GDM1 (cell line): ENCODE measurements at regions not wholly inside any gene's neighbourhood (a gene's known extent, or its start where the extent isn't known, plus 50 kb on each side); places are given as distances from the start of the nearest gene placed in this dataset.
"Not testable (repeated sequence)": the region's sequence is repeated elsewhere in the genome, so short reads cannot be mapped to it uniquely, and the experiment has no call there.

Source experiments
- DNase-seq: peaks from one replicate; lab custom pipeline; 2025; lab: John Stamatoyannopoulos, UW

DNA sequence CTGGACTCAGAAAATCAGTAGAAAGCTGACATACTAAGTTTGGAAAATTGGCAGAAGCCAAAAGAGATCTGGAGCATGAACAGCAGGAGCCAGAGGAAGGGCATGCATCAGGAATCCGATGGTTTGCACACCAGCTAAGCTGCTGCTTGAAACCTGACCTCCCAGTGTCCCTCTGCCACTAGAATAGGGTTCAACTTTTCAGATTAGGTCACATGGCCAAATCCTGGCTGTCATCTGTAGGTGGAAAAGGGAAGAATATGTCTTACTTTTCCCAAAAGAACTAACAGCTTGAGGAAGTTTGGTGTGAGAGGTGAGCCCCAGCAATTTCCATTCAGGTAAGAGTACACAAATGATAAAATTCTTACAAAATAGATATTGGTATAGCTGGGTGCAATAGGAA, 732.6 kb downstream of the RERGL start:
- no peak for DNase-seq

DNA sequence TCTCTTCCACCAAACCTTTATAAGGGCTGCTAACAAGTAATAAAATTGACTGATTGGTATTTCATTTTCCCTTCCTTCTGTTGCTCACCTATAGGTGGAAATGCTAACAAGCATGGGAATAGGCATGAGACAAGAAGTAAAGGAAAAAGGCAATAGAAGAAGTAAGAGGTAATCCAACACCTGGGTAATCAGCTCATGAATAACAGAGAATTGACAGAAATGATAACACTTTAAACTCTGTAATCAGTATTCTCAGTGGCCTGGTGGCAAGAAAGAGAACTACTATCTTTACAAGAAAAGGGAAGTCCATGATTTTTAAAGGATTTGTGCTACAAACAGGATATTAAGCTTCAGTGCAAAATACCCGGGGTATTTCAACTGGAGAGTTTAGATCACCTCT, 737.8 kb downstream of the RERGL start:
- no peak for DNase-seq

DNA sequence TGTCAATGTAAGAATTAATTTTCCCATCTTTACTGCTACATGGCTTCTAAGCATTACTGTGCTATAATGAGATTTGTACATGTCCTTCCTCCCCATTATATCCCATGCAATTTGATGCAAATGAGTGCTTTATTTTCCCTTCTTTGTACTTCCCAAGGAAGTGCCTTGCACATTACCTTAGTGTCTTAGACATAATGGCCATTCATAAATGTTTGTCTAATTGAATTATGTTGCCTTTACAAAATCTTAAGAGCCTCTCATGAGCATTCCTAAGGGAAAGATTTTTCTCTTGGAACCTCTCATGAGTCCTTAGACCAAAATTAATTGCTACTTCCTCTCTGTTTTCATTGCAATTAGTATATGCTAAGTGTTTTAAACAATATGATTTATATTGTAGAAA, 741.7 kb downstream of the RERGL start:
- no peak for DNase-seq

DNA sequence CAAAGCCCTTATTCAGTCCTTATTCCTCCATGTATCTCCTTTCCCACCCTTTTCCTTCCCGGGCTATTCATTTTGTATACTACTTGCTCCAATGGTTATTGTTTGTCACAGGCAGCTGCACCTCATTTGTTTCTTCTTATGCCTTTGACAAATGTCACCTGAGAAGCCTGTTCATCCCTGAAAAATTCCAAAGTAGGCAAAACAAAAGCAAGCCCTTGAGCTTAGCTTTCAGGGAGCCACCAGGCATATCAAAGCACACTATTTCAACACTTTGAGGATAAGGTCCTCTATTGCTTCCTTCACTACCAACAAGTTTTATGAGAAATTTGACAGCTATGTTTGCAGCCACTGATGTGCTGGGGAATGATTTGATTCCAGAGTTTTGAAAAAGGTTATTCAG, 738.7 kb upstream of the LMO3 start:
- no peak for DNase-seq

DNA sequence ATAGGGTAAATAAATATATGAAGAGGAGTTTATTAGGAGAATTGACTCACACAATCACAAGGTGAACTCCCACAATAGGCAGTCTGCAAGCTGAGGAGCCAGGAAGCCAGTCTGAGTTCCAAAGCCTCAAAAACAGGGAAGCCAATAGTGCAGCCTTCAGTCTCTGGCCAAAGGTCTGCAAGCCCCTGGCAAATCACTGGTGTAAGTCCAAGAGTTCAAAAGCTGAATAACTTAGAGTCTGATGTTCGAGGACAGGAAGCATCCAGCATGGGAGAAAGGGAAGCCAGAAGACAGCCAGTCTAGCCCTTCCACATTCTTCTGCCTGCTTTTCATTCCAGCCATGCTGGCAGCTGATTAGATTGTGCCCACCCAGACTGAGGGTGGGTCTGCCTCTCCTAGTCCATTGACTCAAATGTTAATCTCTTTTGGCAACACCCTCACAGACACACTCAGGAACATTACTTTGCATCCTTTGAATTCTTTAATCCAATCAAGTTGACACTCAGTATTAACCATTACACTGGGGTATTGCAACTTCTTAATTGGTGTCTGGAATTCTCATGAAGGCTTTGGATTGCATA, 736.5 kb upstream of the LMO3 start:
- no peak for DNase-seq

DNA sequence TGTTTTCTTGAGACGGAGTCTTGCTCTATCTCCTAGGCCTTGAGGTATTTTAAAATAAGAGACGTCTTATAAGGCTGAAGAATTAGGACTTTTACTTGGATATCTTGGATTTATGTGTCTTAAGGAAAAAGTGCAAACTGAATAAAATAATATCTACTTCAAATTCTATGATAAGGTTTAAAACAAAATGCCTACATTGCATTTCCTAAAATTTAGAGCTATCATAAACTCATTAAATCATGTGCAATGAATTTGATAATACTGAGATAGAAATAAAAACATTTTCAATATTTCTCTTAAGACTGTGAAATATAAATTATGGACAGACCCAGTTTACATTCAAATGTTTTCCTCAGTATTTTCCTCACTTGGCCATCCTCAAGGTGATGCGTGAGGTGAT, 729.5 kb upstream of the LMO3 start:
- DNase-seq: no peak

DNA sequence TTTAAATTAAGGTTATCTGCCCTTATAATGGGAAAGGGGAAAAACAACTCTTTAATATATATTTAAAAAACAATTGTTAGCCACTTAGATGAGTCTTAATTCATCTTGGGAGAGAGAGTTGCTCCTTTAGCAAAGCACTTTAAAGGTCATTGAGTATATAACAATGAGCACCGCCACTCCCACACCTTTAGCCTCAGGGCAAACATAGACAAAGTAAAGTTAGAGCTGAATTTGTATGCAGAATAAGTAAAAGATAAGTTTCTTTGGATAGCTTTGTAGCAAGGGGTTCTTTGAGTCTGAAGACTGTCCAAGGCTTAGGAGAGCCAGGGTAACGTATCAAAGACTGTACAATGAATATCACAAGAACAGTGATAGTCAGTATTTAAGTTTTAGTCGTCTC, 728.8 kb upstream of the LMO3 start:
- no peak for DNase-seq

DNA sequence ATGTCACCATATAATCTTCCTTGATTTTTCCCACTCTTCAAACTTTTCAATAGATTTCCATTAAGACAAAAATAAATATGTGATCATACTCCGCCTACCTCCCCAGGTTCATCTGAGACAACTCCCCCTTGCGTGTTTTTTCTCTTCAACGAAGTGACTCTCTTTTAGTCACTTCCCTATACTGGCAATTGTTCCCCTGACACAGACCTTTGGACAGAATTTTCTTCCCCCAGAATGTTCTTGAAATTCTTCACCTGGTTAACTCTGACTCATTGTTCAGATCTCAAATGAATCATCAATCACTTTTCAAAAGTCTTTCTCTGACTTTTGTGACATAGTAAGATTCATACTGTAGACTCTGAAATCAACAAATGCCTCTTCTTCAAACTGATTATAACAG, 727.3 kb upstream of the LMO3 start:
- no peak for DNase-seq

DNA sequence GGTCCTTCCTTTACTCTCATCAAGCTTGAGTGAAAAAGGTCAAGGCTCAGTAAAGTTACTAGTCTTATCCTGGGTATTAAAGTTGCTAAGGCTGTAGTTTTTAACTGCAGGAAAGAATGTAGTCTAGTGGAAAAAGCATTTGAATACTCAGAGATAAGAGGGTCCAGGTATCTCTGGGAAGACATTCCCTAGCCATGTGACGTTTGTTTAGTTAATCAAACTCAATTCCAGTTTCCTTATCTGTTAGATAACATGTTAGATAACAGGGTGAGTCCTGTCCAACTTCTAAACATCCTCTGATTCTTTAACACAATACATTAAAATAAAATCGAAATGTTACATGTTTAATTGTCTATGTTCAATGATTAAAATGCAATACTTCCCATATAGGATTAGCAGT, 720.7 kb upstream of the LMO3 start:
- DNase-seq: no peak

DNA sequence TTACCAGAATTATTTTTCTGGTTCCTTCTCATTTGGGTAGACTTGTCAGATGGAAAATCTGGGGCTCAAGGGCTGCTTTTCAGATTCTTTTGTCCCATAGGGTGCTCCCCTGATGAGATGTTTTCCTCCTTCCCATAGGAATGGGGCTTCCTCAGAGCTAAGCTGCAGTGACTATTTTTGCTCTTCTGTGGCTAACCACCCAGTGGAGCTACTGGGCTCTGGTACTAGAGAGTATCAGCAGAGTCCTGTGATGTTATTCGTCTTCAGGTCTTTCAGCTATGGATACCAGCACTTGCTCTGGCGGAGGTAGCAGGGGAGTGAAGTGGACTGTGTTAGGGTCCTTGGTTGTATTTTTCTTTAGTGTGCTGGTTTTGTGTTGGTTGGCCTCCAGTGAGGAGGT, 716.1 kb upstream of the LMO3 start:
- no peak for DNase-seq

DNA sequence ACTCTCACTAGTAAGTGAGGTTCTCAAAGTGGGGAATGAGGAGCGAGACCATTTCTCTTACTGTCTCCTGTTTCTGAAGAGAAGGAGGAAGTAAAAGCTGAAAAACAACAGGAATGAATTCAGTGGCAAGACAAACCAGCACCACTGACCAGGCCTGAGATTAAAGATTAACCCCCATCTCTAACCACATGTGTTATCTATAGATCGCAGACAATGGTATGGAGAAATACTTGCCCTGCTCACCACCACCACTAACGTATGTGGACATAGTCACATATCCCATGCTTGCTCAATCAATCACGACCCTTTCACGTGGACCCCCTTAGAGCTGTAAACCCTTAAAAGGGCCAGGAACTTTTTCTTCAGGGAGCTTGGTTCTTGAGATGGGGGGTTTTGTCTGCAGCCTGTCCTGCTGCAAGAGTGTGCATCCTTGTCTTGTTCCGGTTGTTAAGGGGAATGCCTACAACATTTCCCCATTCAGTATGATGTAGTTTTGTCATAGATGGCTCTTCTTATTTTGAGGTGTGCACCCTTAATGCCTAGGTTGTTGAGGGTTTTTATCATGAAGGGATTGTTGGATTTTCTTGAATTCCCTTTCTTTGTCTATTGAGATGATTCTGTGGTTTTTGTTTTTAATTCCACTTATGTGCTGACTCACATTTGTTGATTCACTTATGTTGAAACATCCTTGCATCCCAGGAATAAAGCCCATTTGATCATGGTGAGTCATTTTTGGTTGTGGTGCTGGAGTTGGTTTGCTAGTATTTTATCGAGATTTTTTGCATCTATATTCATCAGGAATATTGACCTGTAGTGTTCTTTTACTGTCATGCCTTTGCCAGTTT, 698.8 kb upstream of the LMO3 start:
- no peak for DNase-seq

DNA sequence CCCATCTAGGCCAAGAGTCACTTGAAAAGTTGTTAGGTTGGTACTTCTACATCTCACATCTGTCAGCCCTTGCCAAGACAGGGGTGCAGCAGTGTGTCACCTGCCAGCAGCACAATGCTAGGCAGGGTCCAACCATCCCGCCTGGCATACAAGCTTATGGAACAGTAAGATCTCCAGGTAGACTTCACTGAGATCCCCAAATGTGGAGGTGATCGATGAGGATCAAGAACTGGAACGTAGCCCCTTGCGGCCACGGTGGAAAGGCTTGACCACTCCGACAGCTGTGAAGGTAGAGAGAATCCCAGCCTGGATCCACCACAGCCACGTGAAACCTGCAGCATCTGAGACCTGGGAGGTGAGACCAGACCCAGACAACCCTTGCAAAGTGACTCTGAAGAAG, 696.0 kb upstream of the LMO3 start:
- DNase-seq: no peak

DNA sequence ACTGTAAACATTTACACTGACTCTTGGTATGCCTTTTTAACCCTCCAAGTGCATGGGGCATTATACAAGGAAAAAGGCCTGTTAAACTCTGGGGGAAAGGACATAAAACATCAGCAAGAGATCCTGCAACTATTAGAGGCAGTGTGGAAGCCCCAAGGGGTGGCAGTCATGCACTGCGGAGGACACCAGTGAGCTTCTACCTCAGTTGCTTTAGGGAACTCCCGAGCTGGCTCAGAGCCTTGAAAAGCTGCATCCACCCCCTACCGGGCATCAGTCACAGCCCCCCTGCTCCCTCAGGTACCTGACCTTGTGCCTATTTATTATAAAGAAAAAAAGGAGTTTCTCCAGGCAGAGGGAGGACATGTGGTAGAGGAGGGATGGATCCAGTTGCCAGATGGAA, 695.6 kb upstream of the LMO3 start:
- no peak for DNase-seq

DNA sequence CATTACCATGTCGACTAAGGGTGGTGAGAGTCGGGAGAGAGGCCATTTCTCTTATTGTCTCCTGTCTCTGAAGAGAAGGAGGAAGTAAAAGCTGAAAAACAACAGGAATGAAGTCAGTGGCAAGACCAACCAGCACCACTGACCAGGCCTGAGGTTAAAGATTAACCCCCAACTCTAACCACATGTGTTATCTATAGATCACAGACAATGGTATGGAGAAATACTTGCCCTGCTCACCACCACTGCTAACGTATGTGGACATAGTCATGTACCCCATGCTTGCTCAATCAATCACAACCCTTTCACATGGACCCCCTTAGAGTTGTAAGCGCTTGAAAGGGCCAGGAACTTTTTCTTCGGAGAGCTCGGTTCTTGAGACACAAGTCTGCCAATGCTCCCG, 690.9 kb upstream of the LMO3 start:
- DNase-seq: no peak

DNA sequence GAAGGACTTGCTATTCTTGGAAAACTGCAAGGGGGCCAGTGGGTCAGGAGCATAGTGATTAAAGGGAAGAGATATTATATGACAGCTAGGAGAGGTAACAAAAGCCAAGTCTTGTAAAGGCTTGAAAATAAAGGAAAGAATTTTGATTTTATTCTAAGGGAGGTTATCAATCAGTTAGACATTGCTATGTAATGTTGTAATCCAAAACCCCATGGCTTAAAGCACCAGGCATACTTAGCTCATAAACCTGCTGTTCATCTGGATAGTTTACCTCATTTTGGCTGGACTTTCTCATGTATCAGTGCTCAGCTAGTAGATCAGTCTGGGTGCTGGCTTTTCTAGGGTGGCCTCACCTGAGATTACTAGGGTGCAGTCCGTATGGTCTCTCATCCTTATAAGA, 680.9 kb upstream of the LMO3 start:
- DNase-seq: no peak

DNA sequence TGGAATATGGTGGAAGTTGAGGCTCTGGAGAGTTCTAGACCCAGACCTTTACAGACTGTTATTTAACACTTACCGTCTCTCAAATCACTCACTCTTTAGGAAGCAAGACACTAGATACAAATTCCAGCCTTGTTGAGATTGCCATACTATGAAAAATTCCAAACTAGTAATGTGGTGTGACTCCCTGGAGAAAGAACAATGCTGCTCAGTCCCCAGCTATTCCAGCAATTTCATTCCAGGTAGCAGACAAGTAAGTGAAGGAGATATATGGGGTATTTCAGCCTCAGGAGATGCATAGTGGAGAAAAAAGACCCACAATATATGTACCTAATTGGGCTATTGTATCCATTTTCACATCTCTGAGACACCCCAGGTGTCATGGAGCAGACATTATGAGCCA, 678.9 kb upstream of the LMO3 start:
- no peak for DNase-seq

DNA sequence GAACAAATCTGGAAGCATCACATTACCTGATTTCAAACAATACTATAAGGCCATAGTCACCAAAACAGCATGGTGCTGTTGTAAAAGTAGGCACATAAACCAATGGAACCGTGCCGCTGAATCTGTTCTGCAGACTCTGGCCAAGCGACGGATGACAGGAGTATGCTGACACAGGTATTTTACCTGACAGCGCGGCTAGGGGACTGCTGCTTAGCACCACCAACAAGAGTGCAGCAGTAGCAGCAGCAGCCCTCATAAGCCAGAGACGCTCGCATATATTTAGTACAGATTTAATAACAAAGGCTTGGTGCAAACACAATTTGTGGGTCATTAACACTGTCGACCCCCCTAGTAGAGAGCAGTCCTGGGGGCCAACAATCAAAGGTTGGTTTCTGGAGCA, 677.6 kb upstream of the LMO3 start:
- no peak for DNase-seq

DNA sequence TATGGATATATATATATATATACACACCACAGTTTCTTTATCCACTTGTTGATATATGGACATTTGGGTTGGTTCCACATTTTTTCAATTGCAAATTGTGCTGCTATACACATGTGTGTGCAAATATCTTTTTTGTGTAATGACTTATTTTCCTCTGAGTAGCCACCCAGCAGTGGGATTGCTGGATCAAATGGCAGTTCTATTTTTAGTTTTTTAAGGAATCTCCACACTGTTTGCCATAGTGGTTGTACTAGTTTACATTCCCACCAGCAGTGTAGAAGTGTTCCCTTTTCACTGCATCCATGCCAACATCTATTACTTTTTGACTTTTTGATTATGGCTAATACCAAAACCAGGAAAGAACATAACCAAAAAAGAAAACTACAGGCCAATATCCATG, 676.2 kb upstream of the LMO3 start:
- not testable (repeated sequence) for DNase-seq

DNA sequence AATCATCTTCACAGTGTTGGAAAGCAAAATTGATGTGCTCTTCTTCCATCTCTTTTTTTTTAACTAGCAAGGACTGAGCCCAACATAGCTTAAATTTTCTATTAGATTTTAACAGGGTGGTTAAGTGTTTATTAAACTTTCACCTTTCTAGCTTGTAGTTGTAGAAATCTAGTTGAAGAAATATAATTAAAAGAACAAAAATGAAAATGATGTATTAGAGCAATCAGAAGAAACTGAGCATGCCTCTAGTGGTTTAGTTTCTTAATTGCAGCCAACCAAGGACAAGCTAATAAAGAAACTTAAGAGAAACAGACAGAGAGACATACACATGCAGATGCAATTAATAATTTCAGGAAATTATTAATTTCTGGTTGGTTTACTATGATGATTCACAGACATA, 673.0 kb upstream of the LMO3 start:
- no peak for DNase-seq

DNA sequence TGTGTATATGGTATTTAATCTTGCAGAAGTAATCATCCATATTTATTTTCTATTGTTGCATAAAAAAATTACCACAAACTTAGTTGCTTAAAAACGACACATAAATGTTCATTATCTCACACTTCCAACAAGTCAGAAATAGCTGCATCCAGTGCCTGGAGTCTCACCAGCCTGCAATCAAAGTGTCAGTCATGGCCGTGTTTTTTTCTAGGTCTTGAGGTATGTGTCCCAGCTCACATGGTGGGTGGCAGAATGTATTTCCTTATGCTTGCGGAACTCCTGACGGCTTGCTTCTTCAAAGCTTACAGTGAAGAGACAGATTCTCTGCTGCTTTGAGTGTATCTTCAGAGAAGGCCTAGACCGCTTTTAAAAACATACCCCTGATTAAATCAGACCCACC, 670.2 kb upstream of the LMO3 start:
- DNase-seq: no peak

DNA sequence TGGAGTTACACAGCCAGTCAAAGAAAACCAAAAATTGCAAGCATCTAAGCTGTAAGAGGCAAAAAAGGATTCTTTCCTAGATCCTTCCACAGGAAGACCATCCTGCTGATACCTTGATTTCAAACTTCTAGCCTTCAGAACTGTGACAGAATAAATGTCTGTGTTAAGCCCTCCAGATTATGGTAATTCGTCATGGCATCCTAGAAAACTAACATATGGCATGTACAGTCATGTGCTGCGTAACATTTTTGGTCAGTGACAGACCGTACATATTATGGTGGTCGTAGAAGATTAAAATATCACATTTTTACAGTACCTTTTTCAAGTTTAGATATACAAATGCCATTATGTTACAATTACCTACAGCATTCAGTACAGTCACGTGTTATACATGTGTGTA, 660.9 kb upstream of the LMO3 start:
- no peak for DNase-seq

DNA sequence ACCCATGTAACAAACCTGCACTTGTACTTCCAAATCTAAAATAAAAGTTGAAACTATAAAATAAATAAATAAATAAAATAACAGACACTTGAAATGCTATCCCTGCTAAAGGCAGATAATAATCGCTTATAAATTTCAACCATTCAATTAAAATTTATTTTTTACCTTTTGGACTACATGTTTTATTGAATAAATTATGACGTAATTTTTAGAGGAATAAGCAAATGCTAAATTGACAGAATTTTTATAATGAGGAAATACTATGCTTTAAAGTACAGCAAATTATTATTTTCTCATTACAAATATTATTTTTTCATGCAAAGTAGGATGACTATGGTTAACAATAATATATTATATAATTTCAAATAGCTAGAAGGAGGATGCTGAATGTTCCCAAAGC, 658.6 kb upstream of the LMO3 start:
- no peak for DNase-seq

DNA sequence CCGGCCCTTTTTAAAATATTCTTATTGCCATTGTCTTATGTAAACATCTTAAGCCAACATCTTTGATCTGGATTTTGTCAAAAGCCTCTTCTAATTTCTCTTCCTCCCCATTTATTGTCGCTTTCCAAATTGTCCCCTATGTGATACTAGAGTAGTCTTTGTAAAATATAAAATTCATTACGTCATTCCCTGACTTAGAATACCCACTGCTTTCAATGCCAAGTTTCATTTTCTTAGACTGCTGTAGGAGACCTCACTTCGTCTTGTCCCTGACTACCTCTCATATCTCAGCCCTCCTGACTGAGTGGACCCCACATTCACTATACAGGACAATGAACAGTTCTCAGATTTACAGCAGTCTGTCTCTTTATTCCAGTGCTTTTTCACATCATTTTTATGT, 633.9 kb upstream of the LMO3 start:
- DNase-seq: no peak

DNA sequence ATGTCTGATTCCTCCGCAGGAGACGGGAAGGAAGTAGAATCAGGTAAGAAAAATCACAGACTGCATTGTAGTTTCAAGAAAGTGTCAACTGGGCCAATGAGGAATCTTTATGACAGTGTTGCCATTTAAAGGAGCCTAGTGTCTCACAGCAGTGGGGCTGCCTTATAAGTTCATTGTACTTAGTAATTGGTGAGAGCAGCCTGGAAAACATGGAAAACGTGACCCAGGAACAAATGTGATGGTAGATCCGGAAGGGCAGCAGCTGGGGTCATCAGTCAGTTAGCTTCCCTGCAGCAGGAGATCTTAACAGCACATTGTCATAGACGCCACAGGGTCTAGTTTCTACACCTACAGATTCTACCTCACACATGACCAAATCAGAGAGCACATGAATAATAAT, 630.0 kb upstream of the LMO3 start:
- DNase-seq: no peak
